ENCODE measurements at regions not wholly inside any gene's neighbourhood (a gene's known extent, or its start where the extent isn't known, plus 50 kb on each side); places are given as distances from the start of the nearest gene placed in this dataset.

- no peak for TF ChIP-seq CTCF (IDR thresholded peaks at IDR 0.05; ENCODE audit: insufficient read depth, low read length)
- no peak for DNase-seq (ENCODE audit: low read depth)
- H3K4me3 ChIP-seq (ENCODE audit: low read depth, low read length) = no peak overlapping the region
Observed at GRCh38 chr6:122859676-122860075, 70.6 kb downstream of the SMPDL3A start.

GRCh38 chr6:122861594-122861993 is 72.5 kb downstream of the SMPDL3A start:
- H3K4me3 ChIP-seq (ENCODE audit: low read depth, low read length) = no peak overlapping the region
- no peak for DNase-seq (ENCODE audit: low read depth)
- no peak for TF ChIP-seq CTCF (IDR thresholded peaks at IDR 0.05; ENCODE audit: insufficient read depth, low read length)

GRCh38 chr6:122868137-122868536 is 79.1 kb downstream of the SMPDL3A start:
- no peak overlapping the region for H3K4me3 ChIP-seq (ENCODE audit: low read depth, low read length)
- DNase-seq (ENCODE audit: low read depth) = no peak
- TF ChIP-seq CTCF (IDR thresholded peaks at IDR 0.05; ENCODE audit: insufficient read depth, low read length) = no peak

- peak; percentile 63 for DNase-seq (ENCODE audit: low read depth)
- peak; percentile 70 for TF ChIP-seq CTCF (IDR thresholded peaks at IDR 0.05; ENCODE audit: insufficient read depth, low read length)
- H3K4me3 ChIP-seq (ENCODE audit: low read depth, low read length) = no peak overlapping the region
Observed at GRCh38 chr6:122869437-122870024, 80.5 kb downstream of the SMPDL3A start.

GRCh38 chr6:122871079-122871478 is 82.0 kb downstream of the SMPDL3A start:
- no peak for TF ChIP-seq CTCF (IDR thresholded peaks at IDR 0.05; ENCODE audit: insufficient read depth, low read length)
- peak; percentile 17 for DNase-seq (ENCODE audit: low read depth)
- no peak overlapping the region for H3K4me3 ChIP-seq (ENCODE audit: low read depth, low read length)

GRCh38 chr6:122872311-122872710 is 83.3 kb downstream of the SMPDL3A start:
- no peak overlapping the region for H3K4me3 ChIP-seq (ENCODE audit: low read depth, low read length)
- no peak for DNase-seq (ENCODE audit: low read depth)
- no peak for TF ChIP-seq CTCF (IDR thresholded peaks at IDR 0.05; ENCODE audit: insufficient read depth, low read length)

- DNase-seq (ENCODE audit: low read depth) = no peak
- no peak overlapping the region for H3K4me3 ChIP-seq (ENCODE audit: low read depth, low read length)
- no peak for TF ChIP-seq CTCF (IDR thresholded peaks at IDR 0.05; ENCODE audit: insufficient read depth, low read length)
Observed at GRCh38 chr6:122877302-122877701, 88.2 kb downstream of the SMPDL3A start.
